ENCODE measurements at regions not wholly inside any gene's neighbourhood (a gene's known extent, or its start where the extent isn't known, plus 50 kb on each side); places are given as distances from the start of the nearest gene placed in this dataset.

DNA sequence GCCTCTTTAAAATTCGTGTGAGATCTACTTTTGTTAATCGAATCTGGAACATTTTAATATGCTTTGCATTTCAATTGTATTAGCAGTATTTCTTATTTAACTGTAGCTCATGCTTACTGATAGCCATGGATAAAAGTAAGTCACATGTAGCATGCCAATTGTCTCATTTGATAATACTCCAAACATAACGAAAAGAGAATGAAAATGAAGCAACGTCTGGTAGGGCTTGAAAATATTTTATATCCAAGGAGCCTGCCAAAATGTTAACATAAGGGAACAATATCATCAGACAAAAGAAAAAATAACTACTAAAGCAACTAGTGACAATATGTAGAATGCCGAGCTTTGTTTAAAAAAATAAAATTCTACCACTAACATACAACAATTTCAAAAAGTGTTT, 94.1 kb upstream of the MID1 start:
- TF ChIP-seq CTCF (IDR thresholded peaks at IDR 0.05) (no peak), TCF7L2 (IDR thresholded peaks at IDR 0.05; ENCODE audit: low read depth, low read length) (no peak)

Measured in Panc1 (cell line).